Mucosa of rectum (tissue), 2 donors: ENCODE measurements at regions not wholly inside any gene's neighbourhood (a gene's known extent, or its start where the extent isn't known, plus 50 kb on each side); places are given as distances from the start of the nearest gene placed in this dataset.

Experiments used
- H3K27ac ChIP-seq, 2 donors: one replicate each; pipeline ENCODE4 v1.7.0; 2013; ENCODE audit warnings: inconsistent platforms in 2 of 2, low read depth in 2 of 2, low read length in 2 of 2
- H3K27me3 ChIP-seq, 2 donors: one replicate each; pipeline ENCODE4 v1.7.0; 2013; ENCODE audit warnings: low read length in 2 of 2; ENCODE audit not compliant: control insufficient read depth in 2 of 2, insufficient read depth in 2 of 2
- H3K36me3 ChIP-seq, 2 donors: one replicate each; pipeline ENCODE4 v1.7.0; 2013; ENCODE audit warnings: low read length in 2 of 2; ENCODE audit not compliant: control insufficient read depth in 2 of 2, insufficient read depth in 2 of 2
- H3K4me1 ChIP-seq, 2 donors: one replicate each; pipeline ENCODE4 v1.7.0; 2013; ENCODE audit warnings: low read length in 2 of 2, mild to moderate bottlenecking in 1 of 2; ENCODE audit not compliant: control insufficient read depth in 2 of 2, insufficient read depth in 2 of 2
- H3K4me3 ChIP-seq, 2 donors: one replicate each; pipeline ENCODE4 v1.7.0; 2013; ENCODE audit warnings: low read length in 2 of 2
- H3K9ac ChIP-seq, 2 donors: one replicate each; pipeline ENCODE4 v1.7.0; 2013; ENCODE audit warnings: low read length in 2 of 2, low read depth in 1 of 2, mild to moderate bottlenecking in 1 of 2
- H3K9me3 ChIP-seq, 2 donors: one replicate each; pipeline ENCODE4 v1.7.0; 2013; ENCODE audit warnings: low read length in 2 of 2; ENCODE audit not compliant: control insufficient read depth in 2 of 2
- donor health status: healthy.
- donor health status: Normal muscosa, but diverticular disease.

GRCh38 chr7:114364151-114364550, 50.5 kb upstream of the FOXP2 start:
- Histone ChIP-seq H3K27ac (no peak overlapping the region), H3K4me1 (no peaks in the 10 kb centered on the region), H3K4me3 (no peak overlapping the region), H3K27me3 (no peaks in the 10 kb centered on the region), H3K36me3 (no peaks in the 10 kb centered on the region), H3K9me3 (no peaks in the 10 kb centered on the region), H3K9ac (no peak overlapping the region)

- Histone ChIP-seq H3K27ac (no peak overlapping the region), H3K4me3 (no peak overlapping the region), H3K36me3 (no peaks in the 10 kb centered on the region), H3K9me3 (no peaks in the 10 kb centered on the region), H3K27me3 (no peaks in the 10 kb centered on the region), H3K4me1 (no peaks in the 10 kb centered on the region), H3K9ac (no peak overlapping the region)
Measured at GRCh38 chr7:114363292-114363691, 51.3 kb upstream of the FOXP2 start.

GRCh38 chr7:114358911-114359310, 55.7 kb upstream of the FOXP2 start:
- no peak overlapping the region for H3K4me3 ChIP-seq
- H3K27me3 ChIP-seq: no peaks in the 10 kb centered on the region
- no peak overlapping the region for H3K27ac ChIP-seq
- no peaks in the 10 kb centered on the region for H3K4me1 ChIP-seq
- H3K9me3 ChIP-seq: no peaks in the 10 kb centered on the region
- no peak overlapping the region for H3K9ac ChIP-seq
- no peaks in the 10 kb centered on the region for H3K36me3 ChIP-seq

- Histone ChIP-seq H3K9me3 (no peaks in the 10 kb centered on the region), H3K4me3 (no peak overlapping the region), H3K27ac (no peak overlapping the region), H3K9ac (no peak overlapping the region), H3K36me3 (no peaks in the 10 kb centered on the region), H3K4me1 (no peaks in the 10 kb centered on the region), H3K27me3 (no peaks in the 10 kb centered on the region)
Measured at GRCh38 chr7:114356133-114356532, 58.5 kb upstream of the FOXP2 start.

- Histone ChIP-seq H3K4me1 (no peaks in the 10 kb centered on the region), H3K9me3 (no peaks in the 10 kb centered on the region), H3K9ac (no peak overlapping the region), H3K36me3 (no peaks in the 10 kb centered on the region), H3K27ac (no peak overlapping the region), H3K4me3 (no peak overlapping the region), H3K27me3 (no peaks in the 10 kb centered on the region)
Measured at GRCh38 chr7:114354306-114354705, 60.3 kb upstream of the FOXP2 start.

GRCh38 chr7:114345494-114345893, 69.1 kb upstream of the FOXP2 start:
- Histone ChIP-seq H3K4me1 (peaks cover 2 to 5% of the 10 kb centered on the region in 2 donors), H3K4me3 (no peak overlapping the region), H3K36me3 (no peaks in the 10 kb centered on the region), H3K9me3 (no peaks in the 10 kb centered on the region), H3K9ac (no peak overlapping the region), H3K27ac (no peak overlapping the region), H3K27me3 (no peaks in the 10 kb centered on the region)

- no peaks in the 10 kb centered on the region for H3K36me3 ChIP-seq
- no peak overlapping the region for H3K9ac ChIP-seq
- H3K27ac ChIP-seq: no peak overlapping the region
- H3K4me3 ChIP-seq: no peak overlapping the region
- peaks cover 2 to 5% of the 10 kb centered on the region in 2 donors for H3K4me1 ChIP-seq
- H3K27me3 ChIP-seq: no peaks in the 10 kb centered on the region
- H3K9me3 ChIP-seq: no peaks in the 10 kb centered on the region
Measured at GRCh38 chr7:114343949-114344708, 70.5 kb upstream of the FOXP2 start.

- Histone ChIP-seq H3K4me1 (peaks cover 2 to 5% of the 10 kb centered on the region in 2 donors), H3K9me3 (no peaks in the 10 kb centered on the region), H3K4me3 (no peak overlapping the region), H3K27me3 (no peaks in the 10 kb centered on the region), H3K36me3 (no peaks in the 10 kb centered on the region), H3K9ac (no peak overlapping the region), H3K27ac (no peak overlapping the region)
Measured at GRCh38 chr7:114342431-114343179, 72.0 kb upstream of the FOXP2 start.

- Histone ChIP-seq H3K27me3 (no peaks in the 10 kb centered on the region), H3K9ac (no peak overlapping the region), H3K27ac (no peak overlapping the region), H3K9me3 (no peaks in the 10 kb centered on the region), H3K4me3 (no peak overlapping the region), H3K4me1 (peaks cover 2 to 5% of the 10 kb centered on the region in 2 donors), H3K36me3 (no peaks in the 10 kb centered on the region)
Measured at GRCh38 chr7:114341648-114342047, 73.0 kb upstream of the FOXP2 start.

- H3K27me3 ChIP-seq: no peaks in the 10 kb centered on the region
- H3K27ac ChIP-seq: no peak overlapping the region
- no peaks in the 10 kb centered on the region for H3K9me3 ChIP-seq
- no peak overlapping the region for H3K9ac ChIP-seq
- no peaks in the 10 kb centered on the region for H3K36me3 ChIP-seq
- no peak overlapping the region for H3K4me3 ChIP-seq
- no peaks in the 10 kb centered on the region for H3K4me1 ChIP-seq
Measured at GRCh38 chr7:114334989-114335388, 79.6 kb upstream of the FOXP2 start.
